GM19438 (cell line): ENCODE measurements at regions not wholly inside any gene's neighbourhood (a gene's known extent, or its start where the extent isn't known, plus 50 kb on each side); places are given as distances from the start of the nearest gene placed in this dataset.

Source experiments
- ATAC-seq: cut with Tn5 transposase; IDR thresholded peaks from one replicate; pipeline ENCODE4 v1.9.1; 2021; ENCODE audit warnings: low read depth; ENCODE audit not compliant: unreplicated experiment

- no peak for ATAC-seq
These were observed 241.0 kb downstream of the DLL1 start for GRCh38 chr6:170049641-170050561.

GRCh38 chr6:170048615-170049256 lies 242.1 kb downstream of the DLL1 start:
- ATAC-seq: no peak

- no peak for ATAC-seq
These were observed 243.1 kb downstream of the DLL1 start for GRCh38 chr6:170047823-170048222.

GRCh38 chr6:170046791-170047626 lies 243.9 kb downstream of the DLL1 start:
- no peak for ATAC-seq

GRCh38 chr6:170045981-170046667 lies 244.8 kb downstream of the DLL1 start:
- ATAC-seq: no peak

GRCh38 chr6:170045563-170045960 lies 245.3 kb downstream of the DLL1 start:
- no peak for ATAC-seq

- ATAC-seq: no peak
These were observed 245.9 kb downstream of the DLL1 start for GRCh38 chr6:170044836-170045562.

GRCh38 chr6:170043881-170044790 lies 246.7 kb downstream of the DLL1 start:
- ATAC-seq: no peak

GRCh38 chr6:170043150-170043819 lies 247.6 kb downstream of the DLL1 start:
- ATAC-seq: no peak

GRCh38 chr6:170042596-170043118 lies 248.2 kb downstream of the DLL1 start:
- no peak for ATAC-seq

GRCh38 chr6:170042123-170042522 lies 248.8 kb downstream of the DLL1 start:
- no peak for ATAC-seq

GRCh38 chr6:170041526-170041925 lies 249.4 kb downstream of the DLL1 start:
- ATAC-seq: no peak

GRCh38 chr6:170040906-170041305 lies 250.0 kb downstream of the DLL1 start:
- ATAC-seq: no peak

- ATAC-seq: no peak
These were observed 250.8 kb downstream of the DLL1 start for GRCh38 chr6:170040115-170040500.

- no peak for ATAC-seq
These were observed 251.4 kb downstream of the DLL1 start for GRCh38 chr6:170039156-170040114.

- ATAC-seq: no peak
These were observed 252.2 kb downstream of the DLL1 start for GRCh38 chr6:170038708-170039107.

- ATAC-seq: no peak
These were observed 252.6 kb downstream of the DLL1 start for GRCh38 chr6:170038251-170038650.
